SK-N-SH treated with all-trans-retinoic acid at 6 μM for 48 hours (cell line): ENCODE measurements at regions not wholly inside any gene's neighbourhood (a gene's known extent, or its start where the extent isn't known, plus 50 kb on each side); places are given as distances from the start of the nearest gene placed in this dataset.

Experiments
- BACH2 ChIP-seq: fragments of 250-450 bp; sonication (Bioruptor Pico); IDR thresholded peaks from 2 replicates; pipeline ENCODE4 v1.9.0; 2021; ENCODE audit warnings: mild to moderate bottlenecking, borderline replicate concordance
- ISL1 ChIP-seq: fragments of 250-450 bp; sonication (Bioruptor Pico); IDR thresholded peaks from 2 replicates; pipeline ENCODE4 v2.1.2; 2022; ENCODE audit warnings: mild to moderate bottlenecking, moderate library complexity
- PATZ1 ChIP-seq: fragments of 250-450 bp; sonication (Bioruptor Pico); IDR thresholded peaks from 2 replicates; pipeline ENCODE4 v1.8.0; 2020; ENCODE audit warnings: mild to moderate bottlenecking, moderate library complexity, borderline replicate concordance

GRCh38 chr7:46932676-46933424, 649.1 kb downstream of the TNS3 start:
- no peak for TF ChIP-seq BACH2 (CRISPR knock-in tag)
- peak; percentile 88 for TF ChIP-seq PATZ1 (CRISPR knock-in tag)
- TF ChIP-seq ISL1 (CRISPR knock-in tag) = peak; percentile 99
